Activated naive CD8-positive, alpha-beta T cell treated with anti-CD3 and anti-CD28 coated beads, Interleukin-2, amount 50 U/mL, for 16 hours (primary cell): ENCODE measurements at regions not wholly inside any gene's neighbourhood (a gene's known extent, or its start where the extent isn't known, plus 50 kb on each side); places are given as distances from the start of the nearest gene placed in this dataset.
A peak's percentile ranks its signal among the peaks of the same experiment; 100 is the strongest.

Experiments
- DNase-seq: peaks from one replicate; pipeline ENCODE4 v3.0.0-alpha.2; 2020; ENCODE audit warnings: low read depth, low spot score

DNA sequence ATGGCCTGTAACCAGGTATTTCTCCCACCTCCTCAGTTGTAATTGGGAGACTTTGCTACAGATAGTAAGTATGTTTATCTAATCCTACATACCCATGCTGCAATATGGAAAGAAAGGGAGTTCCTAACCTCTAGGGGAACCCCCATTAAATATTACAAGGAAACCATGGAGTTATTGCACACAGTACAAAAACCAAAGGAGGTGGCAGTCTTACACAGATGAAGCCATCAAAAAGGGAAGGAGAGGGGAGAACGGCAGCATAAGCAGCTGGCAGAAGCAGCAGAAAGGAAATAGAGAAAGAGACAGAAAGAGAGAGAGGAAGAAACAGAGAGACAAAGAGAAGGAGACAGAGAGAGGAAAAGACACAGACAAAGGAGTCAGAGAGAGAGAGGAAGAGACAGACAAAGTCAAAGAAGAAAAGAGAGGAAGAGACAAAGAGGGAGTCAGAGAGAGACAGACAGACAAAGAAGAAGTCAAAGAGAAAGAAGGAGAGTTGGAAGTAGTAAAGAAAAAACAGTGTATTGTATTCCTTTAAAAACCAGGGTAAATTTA is 142.9 kb downstream of the FASLG start:
- DNase-seq, result no peak

DNA sequence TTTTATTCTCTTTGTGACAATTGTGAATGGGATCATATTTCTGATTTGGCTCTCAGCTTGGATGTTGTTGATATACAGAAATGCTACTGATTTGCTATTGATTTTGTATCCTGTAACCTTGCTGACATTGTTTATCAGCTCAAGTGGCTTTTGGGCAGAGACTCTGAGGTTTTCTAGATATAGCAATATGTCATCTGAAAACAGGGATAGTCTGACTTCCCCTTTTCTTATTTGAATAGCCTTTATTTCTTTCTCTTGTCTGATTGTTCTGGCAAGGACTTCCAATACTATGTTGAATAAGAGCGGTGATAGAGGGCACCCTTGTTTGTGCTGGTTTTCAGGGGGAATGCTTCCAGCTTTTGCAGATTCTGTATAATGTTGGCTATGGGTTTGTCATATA is 150.8 kb downstream of the FASLG start:
- no peak for DNase-seq

DNA sequence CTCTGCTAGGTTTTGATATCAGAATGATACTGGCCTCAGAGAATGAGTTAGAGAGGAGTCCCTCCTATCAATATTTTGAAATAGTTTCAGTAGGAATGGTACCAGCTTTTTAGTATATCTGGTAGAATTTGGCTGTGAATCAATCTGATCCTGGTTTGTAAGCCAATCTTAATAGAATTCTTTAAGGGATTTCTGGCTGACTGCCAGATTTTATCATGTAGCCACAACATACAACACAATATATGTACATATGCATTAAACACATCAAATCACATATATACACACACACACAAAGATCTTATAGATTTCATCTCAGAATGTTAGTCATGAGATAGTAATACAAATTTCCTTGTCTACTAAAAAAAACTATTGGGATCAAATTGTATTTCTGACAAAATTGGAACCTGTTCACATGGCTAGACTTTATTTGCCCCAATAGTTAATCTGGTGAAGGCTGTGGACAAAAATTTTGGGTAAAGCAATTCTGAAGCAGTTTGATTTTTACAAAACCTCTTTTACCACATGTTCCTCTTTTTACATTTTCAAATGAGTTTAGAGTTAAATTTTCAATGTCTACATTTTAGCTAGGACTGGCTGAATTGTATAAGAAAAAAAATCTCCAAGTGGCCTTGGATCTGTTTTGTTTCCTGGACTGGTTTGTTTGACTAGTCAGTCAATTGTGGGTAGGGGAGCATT is 151.7 kb downstream of the FASLG start:
- no peak for DNase-seq

DNA sequence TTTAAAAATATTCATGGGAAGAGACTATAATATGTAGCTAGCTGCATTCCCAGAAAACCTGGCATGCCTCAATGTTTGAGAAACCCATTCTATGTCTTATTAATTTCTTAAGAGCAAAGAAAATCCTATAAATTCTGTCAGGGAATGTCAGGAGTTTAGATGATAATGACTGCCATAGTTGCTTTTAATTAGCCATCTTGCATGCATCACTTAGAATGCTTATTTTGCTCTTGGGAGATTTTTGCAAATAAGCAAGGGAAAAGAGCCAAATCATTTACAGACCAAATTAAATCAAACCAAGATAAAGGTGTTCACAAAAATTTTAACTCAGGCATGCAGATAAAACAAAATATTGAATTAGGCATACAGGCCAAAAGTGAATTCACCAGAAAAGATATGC is 152.8 kb downstream of the FASLG start:
- no peak for DNase-seq

DNA sequence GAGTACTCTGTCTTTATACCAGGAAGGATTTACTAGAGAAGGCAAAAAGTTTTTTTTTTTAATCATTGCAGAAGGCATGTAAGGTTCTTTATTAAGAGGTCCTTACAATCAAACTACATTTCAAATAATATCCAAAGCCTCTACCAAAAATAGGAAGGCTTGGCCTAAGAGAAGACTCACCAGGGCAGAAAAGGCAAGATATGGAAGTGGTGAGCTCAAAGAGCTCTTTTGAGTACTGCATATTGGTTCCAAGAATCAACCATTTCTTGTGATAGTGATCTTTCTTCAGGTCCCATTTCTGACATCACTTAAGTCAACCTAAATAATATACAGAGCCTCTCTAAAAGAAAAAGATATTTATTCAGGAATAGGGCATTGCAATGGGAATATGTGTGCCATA is 153.2 kb downstream of the FASLG start:
- no peak for DNase-seq

DNA sequence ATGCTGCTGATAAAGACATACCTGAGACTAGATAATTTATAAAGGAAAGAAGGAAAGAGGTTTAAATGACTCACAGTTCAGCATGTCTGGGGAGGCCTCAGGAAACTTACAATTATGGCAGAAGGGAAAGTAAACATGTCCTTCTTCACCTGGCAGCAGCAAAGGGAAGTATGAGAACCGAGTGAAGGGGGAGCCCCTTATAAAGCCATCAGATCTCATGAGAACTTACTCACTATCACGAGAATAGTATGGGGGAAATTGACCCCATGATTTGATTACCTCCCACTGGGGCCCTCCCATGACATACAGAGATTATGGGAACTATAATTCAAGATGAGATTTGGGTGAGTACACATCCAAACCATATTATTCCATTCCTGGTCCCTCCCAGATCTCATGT is 154.4 kb downstream of the FASLG start:
- DNase-seq, result no peak

DNA sequence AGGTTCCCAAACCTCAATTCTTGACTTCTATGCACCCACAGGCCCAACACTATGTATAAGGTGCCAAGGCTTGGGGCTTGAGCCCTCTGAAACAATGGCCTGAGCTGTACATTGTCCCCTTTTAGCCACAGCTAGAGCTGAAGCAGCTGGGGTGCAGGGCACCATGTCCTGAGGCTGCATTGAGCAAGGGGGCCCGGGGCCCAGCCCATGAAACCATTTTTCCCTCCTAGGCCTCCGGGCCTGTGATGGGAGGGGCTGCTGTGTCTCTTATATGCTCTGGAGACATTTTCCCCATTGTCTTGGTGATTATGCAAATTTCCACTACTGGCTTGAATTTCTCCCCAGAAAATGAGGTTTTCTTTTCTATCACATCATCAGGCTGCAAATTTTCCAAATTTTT is 155.5 kb downstream of the FASLG start:
- DNase-seq, result no peak

DNA sequence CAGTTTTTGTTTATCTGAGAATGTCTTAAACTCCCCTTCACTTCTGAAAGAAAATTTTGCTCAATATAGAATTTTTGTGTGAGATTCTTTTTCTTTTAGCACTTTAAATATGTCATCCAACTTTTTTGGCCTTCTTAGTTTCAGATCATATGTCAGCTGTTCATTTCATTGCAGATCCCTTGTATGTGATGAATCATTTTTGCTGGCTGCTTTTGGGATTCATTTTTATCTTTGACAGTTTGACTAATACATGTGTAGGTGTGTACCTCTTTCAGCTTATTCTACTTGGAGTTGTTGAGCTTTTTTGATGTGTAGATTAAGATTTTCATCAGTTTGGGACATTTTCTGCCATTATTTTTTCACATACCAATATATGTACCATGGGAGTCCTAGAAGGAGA is 156.8 kb downstream of the FASLG start:
- DNase-seq, result no peak

DNA sequence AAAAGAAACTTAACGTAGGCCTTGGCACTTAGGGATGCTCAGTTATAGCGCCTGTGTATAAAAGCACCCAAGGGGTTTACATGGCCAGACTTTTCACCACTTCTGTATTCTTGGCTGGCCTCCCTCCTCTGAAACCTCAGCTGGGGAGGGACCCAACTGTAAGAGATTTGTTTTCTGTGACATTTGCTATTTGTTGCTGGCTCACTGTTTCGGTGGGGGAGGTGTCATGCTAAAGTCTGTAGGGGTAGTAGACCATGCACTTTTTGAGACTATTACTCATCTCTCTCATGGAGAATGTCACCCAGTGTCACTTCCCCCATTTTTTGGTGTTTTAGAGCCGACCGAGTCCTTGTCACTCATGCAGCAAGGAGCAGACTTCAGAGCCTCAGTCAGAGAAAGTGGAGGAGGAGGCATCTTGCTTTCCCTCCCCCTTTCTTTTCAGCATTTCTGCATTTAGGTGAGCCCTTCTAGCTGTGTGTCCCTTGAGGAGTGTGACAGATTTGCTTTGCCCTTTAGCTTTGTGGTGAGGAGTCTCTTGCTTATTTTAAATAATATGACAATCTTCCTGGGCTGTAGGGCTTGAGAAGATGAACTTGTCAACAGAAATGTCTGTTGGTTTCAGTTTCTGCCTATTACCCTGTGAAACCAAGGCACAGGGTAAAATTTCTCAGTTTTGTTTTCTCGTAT is 160.1 kb downstream of the FASLG start:
- DNase-seq, result peak; percentile 18

DNA sequence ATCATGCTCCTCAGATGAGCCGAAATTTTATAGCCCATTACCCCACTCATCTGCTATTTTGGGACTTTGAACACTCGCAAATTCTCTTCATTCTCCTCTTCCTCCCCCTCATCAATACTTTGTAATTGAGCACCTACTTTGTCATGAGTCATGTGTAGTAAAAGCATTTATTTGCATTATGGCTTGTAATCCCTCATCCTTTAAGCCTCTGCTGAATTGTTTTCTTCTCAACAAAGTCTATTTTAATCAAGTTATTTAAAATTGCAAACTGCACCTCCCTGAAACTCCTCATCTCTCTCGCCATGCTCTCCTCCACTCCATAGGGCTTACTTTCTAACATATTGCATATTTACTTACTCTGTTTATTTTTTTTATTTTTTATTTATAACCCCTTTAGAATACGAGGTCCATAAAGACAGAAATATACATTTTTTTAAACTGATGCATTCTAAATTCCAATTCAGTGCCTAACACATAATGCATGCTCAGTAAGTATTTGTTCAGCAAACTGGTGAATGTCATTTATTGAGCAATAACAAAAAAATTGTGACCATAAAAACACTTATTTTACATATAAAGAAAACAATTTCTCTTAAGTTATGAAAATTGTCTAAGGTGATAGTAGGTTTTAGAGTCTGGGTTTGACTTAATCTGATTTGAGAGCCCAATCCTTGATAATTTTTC is 161.7 kb downstream of the FASLG start:
- no peak for DNase-seq

DNA sequence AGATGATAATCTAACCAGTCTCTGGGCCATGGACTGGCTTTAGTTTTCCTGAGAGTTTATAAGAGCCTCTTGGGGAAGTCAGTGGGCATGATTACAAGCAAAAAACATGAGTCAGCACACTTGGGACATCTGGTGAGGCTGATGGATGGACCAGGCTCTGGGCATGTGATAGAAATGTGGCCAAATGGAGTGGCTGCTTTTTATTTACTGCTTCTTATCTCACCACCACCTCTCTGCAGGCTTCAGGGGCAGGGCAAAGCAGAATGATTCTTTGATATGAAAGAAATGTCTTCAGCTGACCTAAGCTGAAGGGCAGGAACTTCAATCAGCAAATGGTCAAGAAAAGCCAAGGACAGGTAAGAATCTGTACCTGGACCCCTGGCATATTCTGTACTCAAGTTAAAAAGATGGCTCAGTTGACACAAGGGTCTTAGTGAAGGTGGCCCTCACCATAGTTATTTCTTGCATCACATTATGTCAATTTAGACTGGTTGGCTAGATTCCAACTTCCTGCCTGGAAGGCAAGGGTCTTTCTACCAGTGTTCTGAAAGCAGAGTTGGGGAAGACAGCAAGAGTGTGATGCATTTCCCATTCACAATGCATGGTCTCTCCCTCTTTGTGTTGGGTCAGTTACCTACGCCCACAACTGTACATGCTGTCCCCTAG is 162.8 kb downstream of the FASLG start:
- DNase-seq, result no peak

DNA sequence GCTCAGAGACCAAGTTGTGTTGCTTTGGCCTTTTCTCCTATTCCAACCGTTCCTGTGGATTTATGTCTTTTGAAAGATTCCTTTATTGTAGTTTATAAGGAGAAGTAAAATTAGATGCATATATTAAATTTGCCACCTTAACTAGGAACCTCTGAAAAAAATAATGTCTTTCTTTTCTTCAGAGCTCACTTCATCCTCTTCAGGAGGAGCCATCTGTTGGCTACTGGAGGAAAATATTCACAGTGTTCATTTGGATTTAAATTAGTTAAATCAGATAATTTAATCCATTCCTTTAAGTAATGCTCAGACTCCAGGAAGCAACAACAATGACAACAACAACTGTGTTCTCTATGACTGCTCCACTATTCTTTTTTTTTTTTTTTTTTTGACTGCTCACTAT is 164.0 kb downstream of the FASLG start:
- no peak for DNase-seq

DNA sequence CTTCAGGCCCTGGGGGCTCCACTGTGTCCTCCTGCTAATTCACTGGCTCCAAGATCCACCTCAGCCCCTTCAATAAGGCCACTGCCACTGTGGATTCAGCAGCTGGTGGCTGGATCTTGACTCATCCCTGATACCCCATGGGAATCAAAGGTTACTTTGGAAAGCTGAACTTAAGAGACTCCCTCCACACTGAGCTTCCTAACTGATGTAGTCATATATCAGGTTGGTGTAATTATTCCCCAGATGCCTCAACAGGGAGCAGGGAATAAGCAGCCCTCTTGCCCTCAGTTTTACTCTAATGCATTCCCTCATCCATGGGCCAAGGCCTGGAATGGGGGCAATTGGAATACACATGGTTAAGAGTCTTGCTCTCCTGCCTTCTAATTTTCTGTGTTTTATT is 164.6 kb downstream of the FASLG start:
- DNase-seq, result no peak

DNA sequence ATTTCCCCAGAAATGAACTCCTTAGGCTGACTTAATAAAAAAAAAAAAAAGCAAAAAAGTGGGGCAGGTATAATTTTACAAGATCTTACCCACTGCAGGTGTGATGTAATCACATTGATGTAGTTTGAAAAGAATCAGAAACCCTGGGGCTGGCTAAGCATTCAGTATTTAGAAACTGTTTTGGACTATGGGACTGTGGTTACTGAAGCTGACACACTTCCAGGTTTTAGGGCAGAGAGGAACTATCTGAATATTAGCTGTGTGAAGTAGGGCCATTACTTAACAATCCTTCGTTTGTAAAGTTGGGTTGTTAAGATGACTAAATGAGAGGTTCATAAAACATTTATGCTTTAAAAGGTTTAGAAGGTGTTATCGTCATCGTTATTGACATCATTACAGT is 165.3 kb downstream of the FASLG start:
- DNase-seq, result no peak

DNA sequence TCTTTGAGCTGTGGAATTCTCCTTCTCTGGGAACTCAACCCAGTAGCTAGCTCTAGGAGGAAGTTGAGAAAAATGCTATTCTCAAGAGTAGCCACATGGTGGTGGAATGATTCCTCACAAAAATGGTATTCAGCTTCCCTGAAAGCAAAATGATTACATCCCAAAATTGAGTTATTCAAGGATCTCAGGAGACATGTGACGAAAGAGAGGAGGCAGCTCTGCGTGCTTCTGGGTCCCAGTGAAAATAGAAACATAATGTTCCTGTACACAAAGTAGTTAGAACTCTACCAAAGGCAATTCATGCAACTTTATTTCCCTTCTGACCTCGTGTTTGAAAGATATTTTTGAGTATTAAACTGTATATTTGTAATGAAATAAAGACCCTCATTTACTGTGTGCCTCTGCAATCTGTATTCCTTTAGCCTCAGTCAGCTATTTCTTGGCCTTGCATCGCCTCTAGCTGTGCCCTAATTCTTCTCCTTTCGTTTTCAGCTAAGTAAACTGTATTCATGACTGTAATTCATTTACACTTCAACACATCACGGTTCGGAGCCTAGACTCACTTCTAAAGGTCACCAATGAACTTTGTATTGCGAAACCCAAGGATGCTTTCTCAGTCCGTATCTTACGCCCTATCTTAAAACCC is 167.3 kb downstream of the FASLG start:
- DNase-seq, result no peak

DNA sequence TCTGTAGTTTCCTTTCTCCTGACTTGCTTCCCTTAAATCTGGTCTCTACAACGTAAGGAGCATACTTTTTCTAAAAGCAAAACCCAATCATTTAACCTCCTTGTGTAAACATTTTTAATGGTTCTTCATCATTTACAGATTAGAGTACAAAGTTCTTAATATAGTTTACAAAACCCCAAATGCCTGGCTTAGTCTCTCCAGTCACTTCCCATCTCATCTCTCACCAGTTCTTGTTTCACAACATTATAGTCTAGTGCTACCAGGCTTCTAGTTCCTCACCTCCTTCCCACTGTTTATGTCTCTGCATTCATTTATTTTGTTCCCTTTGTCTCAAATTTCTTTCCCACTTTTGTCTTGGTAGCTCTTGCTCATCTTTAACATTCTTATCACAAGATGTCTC is 168.4 kb downstream of the FASLG start:
- no peak for DNase-seq

DNA sequence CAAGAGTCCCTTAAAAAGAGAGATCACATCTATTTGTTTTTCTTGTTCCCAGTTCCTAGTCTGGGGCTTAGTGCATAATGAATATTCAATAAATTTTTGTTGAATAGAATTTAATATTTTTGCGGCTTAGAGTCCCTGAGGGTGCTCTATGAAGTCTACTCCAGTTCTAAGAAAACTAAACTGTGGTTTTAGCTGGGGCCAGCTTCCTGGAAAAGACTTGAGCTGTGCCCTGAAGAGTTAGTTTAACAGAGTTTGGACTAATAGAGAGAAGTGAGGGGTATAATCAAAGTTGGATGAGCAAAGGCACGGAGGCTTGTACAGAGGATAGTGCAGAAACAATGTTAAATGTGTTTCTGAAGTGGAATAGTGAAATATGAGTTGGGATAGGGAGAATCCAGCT is 168.9 kb downstream of the FASLG start:
- DNase-seq, result no peak

DNA sequence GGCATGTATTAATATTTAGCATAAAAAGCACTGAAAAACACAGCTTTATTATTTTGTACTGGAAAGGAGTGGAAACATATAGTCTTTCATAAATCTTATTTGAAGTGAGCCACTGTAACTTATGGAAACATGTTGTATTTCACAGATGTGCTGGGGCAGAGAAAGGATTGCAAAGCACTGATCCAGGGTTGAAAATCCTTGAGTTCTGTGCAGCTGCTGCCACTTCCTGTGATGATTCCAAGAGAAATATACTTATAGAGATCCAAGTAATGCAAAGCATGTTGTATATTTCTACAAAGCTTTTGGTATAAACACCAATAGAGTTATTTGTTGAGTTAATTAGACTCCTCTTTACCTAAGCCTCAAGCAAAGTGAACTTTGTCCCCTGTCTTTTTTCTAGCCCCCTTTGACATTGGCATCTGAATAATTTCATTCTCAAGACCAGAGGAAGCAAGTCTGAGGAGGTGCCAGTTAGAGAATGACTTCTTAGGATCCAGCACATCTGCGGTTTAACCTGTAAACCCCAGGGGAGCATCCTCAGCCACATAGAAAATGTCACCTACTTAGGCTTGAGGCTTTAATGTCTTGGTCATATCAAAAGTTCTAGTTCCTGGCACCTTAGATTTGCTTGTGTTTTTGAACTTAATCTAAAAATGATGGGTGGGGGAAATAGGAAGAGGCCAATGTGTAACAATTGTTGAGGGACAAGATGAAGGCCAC is 173.3 kb downstream of the FASLG start:
- no peak for DNase-seq

DNA sequence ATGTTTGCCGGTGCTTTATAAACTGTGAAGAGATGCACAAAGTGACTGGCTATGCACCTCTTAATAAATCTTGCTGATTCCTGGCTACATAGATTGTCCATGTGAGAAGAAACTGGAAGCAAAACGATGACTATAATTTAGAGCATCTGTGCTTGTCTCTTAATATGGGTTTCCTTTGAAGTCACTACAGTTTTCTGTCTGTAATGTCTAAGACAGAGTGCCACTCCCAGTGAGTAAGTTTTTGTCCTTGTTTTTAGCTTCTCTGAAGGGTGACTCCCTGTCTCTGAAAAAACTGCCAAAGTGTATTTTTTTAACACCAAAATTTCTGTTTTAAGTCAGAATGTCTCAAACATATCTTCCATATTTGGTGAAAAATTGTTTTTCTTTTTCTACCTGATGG is 175.1 kb downstream of the FASLG start:
- no peak for DNase-seq

DNA sequence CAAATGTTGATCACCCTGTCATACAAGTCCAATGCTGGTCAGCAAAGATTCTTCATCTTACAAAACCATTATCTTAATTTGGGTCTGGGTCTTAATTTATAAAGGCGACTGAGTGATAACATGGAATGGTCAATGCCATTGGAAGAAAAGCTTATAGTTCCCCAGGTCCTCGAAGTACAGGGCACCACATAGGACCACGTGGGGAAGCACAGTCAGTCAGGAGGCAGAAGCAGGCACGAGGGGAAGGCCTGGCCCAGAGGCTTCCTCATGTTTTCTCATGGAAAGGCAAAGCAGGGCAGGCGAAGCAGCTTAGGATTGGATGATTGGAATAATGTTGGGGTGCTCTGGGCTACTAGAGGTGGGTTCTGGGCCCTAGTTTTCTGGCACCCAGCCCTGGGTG is 175.7 kb downstream of the FASLG start:
- DNase-seq, result no peak

DNA sequence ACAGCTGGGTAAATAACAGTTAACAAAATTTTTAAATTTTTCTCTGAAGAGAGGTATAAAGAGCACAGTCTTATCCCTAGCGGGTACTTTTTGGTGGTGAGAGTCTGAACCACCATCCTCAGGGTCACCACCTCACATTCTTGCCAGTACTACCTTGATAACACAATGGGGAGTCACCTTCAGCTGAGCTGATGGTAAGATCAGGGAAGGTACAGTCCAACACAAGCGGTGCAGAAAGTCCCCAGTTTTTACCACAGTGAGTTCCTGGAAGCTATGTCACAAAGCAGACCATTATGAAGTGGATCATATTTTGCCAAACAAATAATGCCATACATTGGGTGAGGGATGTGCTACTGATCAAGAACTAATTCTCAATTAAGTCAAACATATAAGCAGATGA is 176.9 kb downstream of the FASLG start:
- DNase-seq, result no peak
